ENCODE measurements at regions not wholly inside any gene's neighbourhood (a gene's known extent, or its start where the extent isn't known, plus 50 kb on each side); places are given as distances from the start of the nearest gene placed in this dataset.

DNA sequence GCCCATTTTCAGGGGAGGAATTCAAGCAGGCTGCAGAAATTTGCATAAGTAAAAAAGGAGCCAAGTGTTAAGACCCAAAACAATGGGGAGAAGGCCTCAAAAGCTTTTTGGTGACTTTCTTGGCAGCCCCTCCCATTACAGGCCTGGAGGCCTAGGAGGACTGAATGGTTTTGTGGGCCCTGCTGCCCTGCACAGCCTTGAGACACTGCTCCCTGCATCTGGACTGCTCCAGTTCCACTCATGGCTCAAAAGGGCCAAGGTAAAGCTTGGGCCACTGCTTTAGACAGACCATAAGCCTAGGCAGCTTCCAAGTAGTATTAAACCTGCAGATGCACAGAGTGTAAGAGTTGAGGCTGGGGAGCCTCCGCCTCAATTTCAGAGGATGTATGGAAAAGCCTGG, 501.6 kb downstream of the MID1IP1 start:
- no peak for DNase-seq

DNA sequence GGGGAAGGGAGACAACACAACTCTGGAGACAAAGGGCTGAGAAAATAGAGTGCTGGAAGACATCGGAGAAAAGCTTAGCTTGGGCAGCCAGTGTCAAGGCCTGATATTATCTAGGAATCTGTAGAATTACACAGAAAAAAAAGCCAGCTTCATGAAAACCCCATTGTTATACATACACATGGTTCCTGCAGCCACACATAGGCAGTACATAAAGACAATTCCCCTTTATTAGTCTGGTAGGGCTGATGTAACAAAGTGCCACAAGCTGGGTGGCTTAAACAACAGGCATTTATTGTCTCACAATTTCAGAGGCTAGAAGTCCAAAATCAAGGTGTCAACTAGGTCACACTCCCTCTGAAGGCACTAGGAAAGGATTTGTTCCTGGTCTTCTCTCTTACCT, 503.5 kb downstream of the MID1IP1 start:
- DNase-seq = peak in 1 of 2 donors; percentile 58

DNA sequence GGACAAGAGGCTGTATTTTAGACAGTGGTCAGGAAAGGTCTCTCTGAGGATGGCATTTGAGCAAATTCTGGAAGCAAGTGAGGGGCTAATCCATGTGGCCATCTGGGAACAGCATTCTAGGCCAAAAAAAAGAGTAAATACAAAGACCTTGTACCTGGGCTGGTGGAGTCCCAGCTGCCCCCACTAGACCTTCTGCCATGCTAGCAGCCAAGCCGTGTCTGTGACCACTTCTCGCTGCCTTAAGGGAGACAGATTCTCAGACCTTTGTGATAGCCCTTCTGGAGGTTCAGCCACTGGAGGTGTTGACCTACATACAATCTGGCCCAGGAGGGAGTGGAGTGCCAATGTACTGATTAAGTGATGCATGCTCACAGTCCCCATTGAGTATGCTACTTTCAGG, 506.2 kb downstream of the MID1IP1 start:
- DNase-seq = no peak

DNA sequence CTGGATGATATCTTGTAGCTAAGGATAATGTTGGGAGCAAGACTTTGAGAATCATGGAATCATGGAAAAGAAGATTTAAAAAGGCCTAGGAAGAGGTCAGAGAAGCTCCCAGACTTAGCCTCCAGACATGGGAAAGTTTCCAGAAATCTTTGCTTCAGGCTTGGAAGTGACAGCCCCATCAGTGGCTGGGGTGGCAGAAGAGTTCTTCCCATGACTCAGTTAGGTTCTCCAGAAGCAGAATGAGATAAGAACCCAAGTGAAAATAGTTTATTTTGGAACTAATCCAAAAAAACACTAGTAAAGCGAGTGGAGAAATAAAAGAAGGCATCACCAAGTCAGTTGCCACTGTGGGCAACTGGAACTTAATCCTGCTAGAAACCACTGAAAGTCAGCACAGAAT, 506.9 kb downstream of the MID1IP1 start:
- DNase-seq = no peak

DNA sequence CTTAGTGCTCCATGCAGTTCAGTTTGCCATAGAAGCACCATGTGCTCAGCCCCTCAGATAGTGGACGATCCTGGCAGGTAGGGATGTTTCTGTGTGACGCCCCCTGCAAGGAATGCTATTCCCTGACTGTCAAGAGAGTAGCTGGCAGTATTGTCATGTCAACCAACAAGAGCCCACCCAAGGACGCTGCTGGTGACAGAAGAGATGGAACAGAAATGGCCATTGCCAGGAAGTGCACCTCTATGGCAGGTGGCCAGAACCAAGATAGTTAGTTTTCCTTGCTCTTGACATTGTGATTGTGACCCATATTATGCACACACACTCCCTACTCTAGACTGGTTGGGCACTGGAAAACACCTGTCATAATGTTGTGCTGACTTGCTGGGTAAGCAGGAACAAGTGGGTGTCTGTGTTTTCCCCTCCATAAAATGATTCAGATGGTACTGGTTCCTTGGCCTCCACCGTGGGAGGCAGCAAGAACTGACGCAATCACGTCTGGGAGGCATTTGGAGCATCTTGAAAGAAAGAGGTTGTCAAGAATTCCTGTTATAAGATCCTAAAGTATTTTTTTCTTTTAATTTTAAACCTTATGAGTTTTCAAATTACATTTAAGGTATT, 507.9 kb downstream of the MID1IP1 start:
- DNase-seq = no peak

DNA sequence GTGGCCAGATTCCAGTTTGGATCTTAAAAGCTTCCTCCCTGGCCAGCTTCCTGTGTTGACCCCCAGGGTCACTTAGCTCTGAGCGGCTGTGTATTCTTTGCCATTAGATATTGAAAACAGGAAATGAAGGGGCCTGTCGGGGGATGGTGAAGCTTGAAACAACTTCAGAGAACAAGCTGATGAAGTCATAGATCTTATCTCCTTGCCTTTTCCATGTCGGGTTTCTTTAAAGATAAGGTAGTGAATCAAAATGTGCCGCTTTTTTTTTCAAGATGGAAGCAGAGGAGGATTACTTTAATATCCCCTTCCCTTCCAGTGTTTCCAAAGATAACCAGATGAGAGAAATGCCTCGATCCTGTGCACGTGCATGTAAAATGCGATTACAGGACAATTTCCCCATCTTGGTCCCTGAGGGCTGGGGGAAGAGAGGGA, 508.5 kb downstream of the MID1IP1 start:
- no peak for DNase-seq

DNA sequence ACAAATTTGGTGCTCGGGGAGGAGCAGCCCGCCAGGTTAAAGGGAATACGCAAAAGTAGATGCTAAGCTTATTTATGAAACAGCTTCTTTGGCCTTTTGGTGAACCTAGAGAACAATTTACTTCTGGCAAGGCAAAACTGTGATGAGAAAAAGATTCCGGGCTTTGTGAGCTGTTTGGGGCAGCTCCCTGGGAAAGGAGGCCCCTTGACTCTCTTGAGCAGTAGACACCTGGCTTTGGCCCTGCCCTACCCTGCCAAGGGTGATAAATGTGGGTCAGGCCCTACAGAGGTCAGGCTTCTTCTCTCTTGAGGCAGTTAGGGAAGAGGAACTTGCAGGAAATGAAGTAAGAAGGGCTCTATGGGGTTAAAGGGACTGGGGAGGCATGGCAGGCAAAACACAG, 509.6 kb downstream of the MID1IP1 start:
- no peak for DNase-seq

DNA sequence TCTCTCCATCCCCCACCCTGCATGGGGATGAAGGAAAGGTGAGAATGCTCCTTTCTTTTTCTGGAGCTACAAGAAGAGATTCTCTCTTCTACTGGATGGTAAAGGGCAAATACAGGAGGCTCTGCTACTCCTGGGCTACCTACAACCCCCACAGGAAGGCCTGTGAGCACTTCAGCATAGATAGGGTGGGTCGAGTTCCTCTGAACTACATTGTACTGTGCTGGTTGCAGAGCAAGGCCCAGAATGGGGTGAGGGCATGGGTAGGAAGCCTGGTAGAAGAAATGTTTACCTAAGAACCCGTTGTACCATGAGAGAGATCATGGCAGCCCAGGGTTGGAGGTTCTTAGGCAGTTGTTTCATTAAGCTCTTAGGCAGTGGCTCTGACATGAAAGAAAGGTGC, 510.4 kb downstream of the MID1IP1 start:
- no peak for DNase-seq

DNA sequence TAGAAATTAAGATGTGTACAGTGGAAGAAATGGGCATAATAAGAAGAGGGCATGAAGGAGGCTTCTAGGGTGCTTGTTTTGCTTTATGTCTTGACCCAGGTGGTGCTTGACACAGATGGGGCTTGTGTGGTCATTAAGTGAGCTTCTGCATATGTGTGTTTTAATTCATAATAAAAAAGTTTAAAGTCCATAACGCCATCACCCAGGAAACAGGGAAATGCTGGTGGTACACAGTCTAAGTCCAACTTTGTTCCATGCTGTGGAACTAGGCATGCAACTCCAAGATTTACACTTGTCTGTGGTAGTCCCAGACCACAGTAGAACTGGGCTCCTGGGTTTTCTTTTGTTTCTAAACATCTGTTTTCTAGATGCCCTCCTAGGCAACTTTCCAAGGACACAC, 511.9 kb downstream of the MID1IP1 start:
- DNase-seq = no peak

DNA sequence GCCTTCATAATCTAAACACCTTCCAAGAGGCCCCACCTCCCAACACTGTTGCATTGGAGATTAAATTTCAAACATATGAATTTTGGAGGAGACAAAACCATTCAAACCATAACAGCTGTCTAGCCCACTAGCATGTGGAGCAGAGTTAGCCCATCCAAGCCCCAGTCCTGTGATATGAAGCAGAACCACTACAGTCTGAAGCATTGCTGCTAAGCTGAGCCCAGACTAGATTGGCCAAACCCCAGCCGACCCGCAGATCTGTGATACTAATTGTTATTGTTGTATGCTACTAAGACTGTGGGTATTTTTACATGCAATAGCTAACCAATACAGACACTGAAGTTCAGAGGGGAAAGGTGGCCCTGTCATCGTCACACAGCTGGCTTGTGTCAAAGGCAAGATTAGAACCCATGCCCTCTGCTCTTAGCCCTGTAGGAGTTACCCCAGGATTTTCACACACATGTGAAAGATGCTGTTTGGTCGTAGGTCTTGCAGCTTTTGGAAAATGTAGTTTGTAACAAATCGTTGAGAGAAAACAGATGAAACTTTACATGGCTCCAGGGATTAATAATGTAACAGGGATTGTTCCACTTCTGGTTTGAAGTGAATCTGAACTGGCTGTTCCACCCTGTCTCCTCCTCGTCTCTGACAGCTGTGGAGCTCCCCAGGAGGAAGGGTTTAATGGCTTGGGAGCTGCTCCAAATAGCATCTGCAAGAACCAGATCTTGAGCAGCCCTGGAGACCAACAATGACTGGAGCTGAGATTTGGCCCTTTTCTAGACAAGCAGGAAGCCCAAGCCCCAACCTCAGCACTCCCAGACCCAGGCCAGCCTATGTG, 517.5 kb downstream of the MID1IP1 start:
- DNase-seq = no peak

DNA sequence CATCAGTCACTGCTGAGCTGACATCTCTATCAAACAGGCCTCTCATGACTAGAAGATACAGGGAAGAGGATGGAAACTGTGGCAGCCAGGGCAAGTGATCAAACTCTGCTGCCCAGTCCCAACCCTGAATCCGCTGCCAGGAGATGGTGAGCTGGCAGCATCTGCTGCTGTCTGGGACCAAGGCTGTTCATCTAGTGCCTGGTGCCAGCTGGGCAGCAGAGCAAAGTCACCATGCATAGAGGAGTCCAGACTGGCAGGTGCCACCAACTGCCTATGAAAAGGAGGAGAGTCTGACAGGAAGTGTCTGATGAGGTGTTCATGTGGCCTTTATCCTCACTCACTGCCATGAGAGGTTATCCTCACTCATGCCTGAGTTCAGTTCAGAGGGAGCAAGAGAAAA, 518.9 kb downstream of the MID1IP1 start:
- DNase-seq = no peak

DNA sequence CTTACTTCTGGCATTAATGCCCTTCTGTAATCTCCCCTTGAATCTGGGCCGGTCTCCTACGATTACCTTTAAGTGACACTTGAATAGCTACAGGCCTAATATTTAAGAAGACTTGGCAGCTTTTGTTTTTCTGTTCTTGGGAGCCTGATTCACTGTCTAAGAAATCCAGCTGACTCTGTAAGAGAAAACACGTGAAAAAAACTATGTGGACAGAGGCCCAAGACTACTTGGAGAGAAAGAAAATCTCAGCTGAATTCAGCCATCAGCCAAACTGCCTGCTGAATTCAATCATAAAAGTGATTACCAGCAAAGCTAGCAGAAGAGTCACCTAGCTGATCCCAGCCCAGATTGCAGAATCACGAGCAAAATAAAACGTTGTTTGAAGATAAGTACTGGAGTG, 521.2 kb downstream of the MID1IP1 start:
- DNase-seq = no peak

DNA sequence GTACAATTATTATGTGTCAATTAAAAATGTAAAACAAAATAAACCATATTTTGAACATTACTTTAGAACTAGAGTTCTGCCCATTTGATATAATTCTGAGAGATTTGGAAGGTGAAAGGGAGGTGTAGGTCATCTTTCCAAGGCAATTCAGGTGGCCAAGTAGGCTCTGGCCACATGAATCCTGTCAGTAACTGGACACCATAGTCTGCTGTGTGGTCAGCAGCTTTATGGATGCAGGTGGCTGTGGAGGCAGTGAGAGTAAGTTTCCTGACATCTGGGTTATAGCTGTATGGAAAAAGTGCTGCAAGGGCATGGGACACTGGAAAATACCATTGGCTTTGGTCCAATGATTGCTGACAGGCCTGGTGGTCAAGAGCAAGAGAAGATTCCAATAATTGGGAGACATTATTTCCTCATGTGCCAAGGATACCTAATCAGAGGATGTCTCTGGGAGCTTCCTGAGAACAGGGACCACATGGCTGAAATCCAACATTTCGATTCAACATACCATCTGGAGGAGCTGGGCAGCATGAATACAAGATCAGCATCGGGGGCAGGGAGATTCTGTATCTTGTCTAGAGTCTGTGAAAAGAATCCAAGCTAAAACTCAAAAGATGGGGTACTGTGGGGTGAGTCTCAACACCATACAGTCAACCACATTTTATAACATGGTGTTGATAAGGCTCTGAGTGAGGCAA, 523.1 kb downstream of the MID1IP1 start:
- no peak for DNase-seq

DNA sequence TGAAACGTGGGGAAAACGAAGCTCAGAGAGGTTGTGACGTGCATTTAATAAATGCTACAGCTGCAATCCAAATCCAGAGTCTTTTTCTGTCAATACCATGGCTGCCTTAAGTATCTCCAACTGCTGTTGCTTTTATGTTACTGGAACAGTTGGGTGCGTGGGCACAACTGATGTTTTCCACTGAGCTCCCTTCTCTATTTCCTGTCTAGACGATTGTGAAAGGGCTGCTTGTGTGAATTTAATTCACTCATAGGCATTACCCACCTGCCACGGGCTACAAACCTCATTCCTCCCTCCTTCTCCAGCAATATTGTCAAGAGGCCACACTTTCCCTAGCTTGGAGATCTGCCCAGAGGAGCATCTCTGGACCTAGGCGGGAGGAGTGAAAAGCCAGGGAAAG, 526.0 kb downstream of the MID1IP1 start:
- no peak for DNase-seq

DNA sequence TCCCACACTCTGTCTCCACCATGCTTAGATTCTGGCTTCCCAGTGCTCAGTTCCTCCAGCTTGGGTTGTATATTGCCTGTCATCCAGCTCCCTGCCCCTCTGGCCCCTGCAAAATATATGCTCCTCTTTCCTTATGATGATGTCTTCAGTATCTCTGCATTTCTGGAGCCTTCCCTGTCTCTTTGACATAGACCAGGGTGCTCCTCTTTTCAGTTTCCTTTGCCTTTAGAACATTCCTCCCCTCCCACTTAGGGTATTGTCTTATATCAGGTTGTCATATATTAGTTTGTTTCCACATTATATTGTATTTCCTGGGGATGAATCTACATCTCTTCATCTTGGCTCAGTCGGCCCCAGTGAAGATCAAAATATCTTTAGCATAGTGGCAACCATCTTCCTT, 526.4 kb downstream of the MID1IP1 start:
- no peak for DNase-seq

DNA sequence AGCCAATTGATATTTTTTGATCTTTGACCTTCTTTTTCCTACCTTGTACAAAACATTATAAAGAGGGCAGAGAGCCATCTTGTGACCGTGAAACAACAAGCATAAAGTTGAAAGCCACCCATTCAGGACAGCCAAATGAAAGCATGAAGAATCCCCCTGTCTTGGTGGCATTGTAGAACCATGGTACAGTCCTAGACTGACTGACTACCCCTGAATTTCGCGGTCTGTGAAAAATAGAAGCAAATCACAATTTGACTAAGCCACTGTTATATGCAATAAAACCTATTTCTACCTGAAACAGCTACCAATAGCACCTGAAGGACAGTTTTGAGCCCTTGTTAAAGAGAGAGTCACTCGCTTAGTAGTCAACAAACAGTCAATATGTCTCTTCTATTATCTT, 527.4 kb downstream of the MID1IP1 start:
- DNase-seq = no peak

DNA sequence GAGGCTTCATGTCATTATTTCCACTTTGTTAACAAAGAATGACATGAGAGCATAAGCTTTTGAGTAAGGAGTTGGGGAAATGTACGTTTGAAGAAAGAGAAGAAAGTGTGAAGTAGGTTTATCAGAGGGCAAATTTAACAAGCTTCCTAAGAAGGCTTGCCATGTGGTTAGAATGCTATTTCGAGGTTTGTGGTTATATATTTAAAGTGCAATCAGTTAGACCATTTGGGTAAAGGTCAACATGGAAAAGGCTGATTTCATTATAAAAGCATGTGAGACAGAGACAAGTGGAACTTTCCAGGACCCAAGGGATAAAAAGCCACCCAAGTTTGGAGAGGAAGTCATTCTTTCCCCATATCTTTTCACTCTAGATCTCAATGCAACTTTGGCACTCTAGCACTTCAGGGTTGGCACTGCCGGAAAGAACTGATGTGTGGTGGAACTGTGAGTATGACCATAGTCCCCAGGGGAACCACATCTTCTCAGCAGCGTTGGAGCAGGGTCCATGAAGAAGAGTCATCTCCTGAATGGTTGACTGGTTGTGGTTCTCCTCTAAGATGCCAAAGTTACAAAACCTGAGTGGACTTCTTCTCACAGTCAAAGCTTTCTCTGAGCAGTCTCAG, 529.9 kb downstream of the MID1IP1 start:
- DNase-seq = no peak

DNA sequence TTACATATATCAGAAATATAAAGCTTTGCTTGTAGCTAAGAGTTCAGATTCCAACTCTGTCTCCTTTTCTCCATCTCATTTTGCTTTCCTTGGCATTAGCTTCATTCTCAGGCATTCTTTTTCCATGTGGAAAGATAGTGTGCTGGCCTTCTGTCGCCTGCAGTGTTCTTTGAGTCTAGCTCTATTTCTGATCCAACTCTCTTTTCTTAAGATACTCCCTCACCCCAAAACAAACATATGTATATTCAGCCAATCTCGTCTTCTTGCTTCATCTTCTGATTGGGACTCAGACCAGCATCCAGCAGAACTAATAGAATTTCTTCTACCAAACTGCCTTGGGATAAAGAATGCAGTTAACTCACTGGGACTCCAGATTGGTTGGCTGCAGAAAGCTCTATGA, 532.2 kb downstream of the MID1IP1 start:
- DNase-seq = no peak

DNA sequence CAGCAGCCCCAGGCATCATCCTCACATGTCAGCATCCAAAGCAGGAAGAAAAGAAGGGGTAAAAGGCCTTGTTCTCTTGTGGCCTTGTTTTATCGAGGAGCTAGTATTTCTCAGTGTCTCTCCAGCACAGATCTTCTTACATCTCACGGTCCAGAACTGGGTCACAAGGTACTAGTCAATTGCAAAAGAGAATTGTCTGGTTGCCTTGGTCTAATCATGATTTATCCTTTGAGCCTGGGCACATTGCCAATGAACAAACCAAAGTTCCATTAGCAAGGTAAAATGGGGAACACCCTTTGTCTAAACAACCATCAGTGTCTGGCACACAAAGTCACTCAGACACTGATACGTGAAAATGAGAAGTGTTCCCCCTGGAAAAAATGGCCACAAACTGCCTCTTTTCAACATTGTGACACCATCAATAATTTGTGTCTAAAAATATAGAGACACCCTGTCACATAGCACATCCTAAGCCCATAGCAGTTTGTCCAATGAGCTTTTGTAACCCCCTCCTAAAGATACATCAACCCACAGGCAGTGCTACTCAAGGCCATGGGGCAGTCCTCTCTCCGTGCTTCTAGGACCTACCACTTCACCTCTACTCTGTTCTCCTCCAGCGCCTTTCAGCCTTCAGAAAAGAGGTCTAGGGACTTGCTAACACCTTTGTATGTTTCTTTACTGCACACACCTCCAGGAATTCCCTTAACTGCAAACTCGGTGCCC, 534.4 kb downstream of the MID1IP1 start:
- no peak for DNase-seq

DNA sequence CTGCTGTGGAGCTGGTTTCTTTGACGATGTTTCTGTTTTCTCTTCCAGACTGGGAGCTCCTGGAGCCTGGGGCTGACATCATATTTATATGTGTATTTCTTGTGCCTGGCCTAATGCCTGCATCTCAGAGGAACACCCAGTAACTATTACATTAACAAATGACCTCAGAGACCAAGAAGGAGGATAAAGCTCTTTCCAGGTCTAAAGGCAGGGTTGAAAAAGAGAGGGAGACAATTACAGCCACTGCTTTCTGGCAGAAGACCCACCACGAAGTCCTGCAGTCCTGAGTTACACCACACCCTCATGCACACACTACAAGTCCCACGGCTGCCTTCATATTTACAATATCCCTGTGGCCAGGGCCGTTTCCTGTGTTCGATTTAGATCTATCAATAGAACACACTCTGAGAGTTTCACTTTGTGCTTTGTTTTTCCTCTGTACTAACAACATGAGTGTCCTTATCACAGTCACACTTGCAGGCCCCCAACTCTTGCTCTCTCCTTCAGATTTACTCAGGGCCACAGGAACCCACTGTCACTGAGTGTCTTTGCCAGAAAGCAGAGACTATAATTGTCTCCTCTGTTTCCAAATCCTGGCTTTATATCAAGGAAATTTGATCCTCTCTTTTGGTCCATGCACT, 535.5 kb downstream of the MID1IP1 start:
- DNase-seq = no peak

DNA sequence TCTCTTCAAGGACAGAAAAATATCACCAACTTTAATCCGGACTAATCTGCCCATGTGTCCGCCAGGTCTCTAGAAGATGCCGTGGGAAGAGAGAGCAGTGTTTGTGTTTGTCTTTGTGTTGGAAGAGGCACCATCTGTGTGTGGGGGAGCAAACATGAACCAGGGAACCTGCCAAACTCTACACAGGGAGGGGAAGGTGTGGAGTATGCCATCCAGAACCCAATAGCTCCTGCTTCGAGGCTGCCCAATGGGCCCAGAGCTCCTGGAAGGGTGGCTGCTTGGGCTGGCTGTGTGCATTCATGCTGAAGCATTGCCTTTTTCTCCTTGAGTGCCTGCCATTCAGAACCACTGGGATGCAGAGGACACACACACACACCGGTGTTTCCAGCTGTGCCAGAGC, 536.2 kb downstream of the MID1IP1 start:
- no peak for DNase-seq

DNA sequence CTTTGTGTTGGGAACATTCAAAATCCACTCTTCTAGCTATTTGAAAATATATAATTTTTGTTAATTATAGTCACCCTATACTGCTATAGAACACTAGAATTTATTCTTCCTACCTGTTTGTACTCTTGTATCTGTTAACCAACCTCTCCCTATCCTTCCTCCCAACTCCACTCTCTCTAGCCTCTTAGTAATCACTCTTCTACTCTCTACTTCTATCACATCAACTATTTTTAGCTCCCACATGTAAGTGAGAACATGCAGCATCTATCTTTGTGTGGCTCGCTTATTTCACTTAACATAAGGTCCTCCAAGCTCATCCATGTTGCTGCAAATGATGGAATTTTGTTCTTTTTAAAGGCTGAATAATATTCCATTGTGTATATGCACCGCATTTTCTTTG, 537.3 kb downstream of the MID1IP1 start:
- DNase-seq = no peak

Data from hippocampal formation (tissue), 2 donors.